ENCODE measurements at regions not wholly inside any gene's neighbourhood (a gene's known extent, or its start where the extent isn't known, plus 50 kb on each side); places are given as distances from the start of the nearest gene placed in this dataset.
"Not testable (repeated sequence)": the region's sequence is repeated elsewhere in the genome, so short reads cannot be mapped to it uniquely, and the experiment has no call there.

DNA sequence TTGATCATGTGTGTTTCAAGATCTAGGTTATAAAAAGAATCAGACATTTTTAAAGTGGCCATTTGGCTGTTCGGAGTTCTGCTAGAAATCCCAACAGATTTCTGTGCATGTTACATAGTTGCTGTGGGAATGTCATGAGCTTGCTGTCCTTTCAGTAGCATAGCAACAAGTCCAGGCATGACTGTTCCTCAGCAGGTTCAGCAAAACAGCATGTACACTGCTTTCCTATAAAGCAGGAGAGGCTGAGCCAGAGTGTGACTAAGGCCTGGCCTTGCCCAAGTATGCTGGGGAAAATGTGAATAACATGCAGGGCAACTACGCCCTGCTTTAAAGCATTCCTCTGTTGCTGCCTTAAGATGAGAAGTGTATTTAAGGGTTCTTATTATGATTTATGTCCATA lies 217.1 kb upstream of the SMIM31 start:
- DNase-seq: no peak

GRCh38 chr4:164538097-164538496 lies 215.8 kb upstream of the SMIM31 start:
- DNase-seq: no peak

GRCh38 chr4:164540987-164541386 lies 212.9 kb upstream of the SMIM31 start:
- DNase-seq: no peak

- no peak for DNase-seq
Observed at GRCh38 chr4:164542431-164542830, 211.5 kb upstream of the SMIM31 start.

- no peak for DNase-seq
Observed at GRCh38 chr4:164550989-164551712, 202.8 kb upstream of the SMIM31 start.

- no peak for DNase-seq
Observed at GRCh38 chr4:164551713-164552040, 202.3 kb upstream of the SMIM31 start.

GRCh38 chr4:164571593-164572390 lies 182.1 kb upstream of the SMIM31 start:
- no peak for DNase-seq

GRCh38 chr4:164572877-164573279 lies 181.1 kb upstream of the SMIM31 start:
- DNase-seq: no peak

- no peak for DNase-seq
Observed at GRCh38 chr4:164575861-164576260, 178.1 kb upstream of the SMIM31 start.

DNA sequence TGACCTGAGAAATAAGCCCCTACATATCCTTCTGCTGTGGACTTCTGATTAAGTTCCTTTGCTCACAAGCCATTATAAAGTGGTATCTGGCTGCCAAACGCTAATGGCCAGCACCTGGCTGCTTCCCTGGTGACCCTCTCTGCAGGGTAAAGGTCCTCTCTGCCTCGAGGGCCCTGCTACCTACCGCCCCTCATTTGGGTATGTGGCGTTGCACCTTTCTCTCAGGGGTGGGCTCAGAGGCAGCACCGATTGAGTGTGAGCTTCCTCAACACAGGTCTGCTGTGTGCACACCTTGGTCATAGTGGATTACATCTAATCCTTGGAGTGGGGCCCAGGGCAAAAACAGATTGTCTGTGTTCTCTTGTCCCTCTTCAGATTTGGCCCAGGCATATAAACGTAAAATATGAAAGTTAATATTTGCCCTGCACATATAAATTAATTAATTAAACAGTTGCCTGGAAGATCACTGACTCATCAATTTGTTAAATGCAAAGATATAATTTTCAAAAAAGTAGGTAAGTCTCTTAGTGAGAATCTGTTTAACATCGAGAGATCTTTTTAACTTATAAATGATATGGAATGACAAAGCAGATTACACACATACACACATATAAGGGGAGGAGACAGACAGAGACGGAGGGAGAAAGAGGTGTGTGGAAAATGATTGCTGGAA lies 174.5 kb upstream of the SMIM31 start:
- DNase-seq: no peak

DNA sequence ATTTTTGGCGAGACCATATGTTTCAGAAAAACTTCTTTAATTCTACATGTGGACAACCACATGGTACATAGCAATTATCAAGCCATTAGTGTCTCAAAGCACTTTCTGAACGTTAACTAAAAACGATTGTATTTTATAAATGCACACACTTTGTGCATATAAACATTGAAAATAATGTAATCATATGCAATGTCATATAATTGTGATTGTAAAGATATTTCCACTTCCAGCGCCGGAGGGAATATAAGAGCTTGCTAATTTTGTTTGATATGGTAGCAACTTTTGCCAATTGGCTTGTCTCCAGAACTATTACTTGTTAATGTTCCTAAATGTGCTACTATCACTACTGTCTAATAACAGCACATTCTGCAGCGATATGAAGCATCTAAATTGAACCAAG lies 162.3 kb upstream of the SMIM31 start:
- DNase-seq: no peak

- DNase-seq: no peak
Observed at GRCh38 chr4:164595751-164596150, 158.2 kb upstream of the SMIM31 start.

GRCh38 chr4:164596318-164596878 lies 157.5 kb upstream of the SMIM31 start:
- DNase-seq: no peak

GRCh38 chr4:164596927-164597326 lies 157.0 kb upstream of the SMIM31 start:
- no peak for DNase-seq

DNA sequence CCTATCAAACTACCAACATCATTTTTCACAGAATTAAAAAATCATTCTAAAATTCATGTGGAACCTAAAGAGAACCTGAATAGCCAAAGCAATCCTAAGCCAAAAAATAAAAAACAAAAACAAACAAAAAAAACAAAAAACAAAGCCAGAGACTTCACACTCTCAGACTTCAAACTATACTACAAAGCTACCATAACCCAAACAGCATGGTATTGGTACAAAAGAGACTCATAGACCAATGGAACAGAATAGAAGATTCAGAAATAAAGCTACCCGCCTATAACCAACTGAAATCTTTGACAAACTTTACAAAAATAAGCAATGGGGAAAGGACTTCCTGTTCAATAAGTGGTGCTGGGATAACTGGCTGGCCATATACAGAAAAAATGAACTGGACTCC lies 152.3 kb upstream of the SMIM31 start:
- DNase-seq: no peak

- not testable (repeated sequence) for DNase-seq
Observed at GRCh38 chr4:164605791-164606190, 148.1 kb upstream of the SMIM31 start.

GRCh38 chr4:164606478-164606877 lies 147.5 kb upstream of the SMIM31 start:
- no peak for DNase-seq

- DNase-seq: no peak
Observed at GRCh38 chr4:164613256-164613655, 140.7 kb upstream of the SMIM31 start.

DNA sequence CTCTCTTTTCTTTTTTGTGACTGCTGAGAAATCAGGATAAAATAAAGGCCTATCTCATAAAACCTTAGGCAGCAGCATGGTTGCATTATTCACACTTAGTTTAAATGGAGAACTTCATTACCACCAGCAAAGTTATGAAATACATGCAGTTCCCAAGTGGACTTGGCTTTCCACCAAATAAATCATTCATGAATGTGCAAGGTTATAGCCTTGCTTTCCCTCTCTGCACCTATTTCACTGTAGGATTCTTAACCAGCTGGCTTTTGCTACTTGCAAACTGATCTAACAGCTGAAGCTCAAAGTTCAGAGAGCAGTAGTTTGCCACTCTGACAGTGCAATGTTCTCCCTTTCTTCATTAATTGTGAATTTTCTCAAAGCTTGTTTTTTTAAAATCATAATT lies 140.1 kb upstream of the SMIM31 start:
- no peak for DNase-seq

DNA sequence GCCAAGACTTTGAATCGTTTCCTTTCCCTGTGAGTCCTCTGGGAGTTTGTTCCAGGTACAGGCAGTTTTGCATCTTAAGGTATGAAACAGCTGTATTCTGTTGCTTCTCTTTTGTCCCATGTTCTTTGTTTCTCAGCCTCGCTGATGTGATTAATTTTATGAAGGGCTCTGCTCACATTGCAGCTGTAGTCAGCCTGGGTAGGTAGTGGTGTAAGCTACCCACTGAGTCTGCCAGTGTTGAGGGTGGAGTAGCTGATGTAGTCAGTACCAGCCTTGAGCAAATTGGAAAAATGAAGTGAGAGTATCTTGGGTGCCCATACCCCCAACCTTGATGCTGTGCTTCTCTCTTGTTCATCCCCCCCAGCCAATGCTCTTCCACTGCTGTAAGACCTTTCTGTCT lies 139.6 kb upstream of the SMIM31 start:
- no peak for DNase-seq

DNA sequence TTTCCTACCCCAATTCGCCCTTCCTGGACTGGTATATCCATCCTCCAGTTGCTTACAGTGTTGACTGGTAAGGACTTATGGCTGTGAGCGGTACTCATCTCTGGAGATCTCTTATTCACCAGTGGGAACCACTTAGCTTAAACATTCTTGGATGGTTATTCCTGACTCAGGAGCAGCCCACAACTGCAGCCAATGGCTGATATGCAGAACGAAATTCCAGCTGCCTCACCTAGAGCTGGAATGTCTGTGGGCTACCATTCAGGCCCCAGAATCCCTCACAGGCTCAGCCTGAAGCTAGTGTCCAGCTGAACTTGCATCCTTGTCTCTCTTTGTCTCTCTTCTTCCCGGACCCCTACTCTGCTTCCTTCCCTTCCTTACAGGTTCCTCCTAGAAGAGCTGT lies 138.9 kb upstream of the SMIM31 start:
- no peak for DNase-seq

GRCh38 chr4:164615964-164616363 lies 138.0 kb upstream of the SMIM31 start:
- no peak for DNase-seq

DNA sequence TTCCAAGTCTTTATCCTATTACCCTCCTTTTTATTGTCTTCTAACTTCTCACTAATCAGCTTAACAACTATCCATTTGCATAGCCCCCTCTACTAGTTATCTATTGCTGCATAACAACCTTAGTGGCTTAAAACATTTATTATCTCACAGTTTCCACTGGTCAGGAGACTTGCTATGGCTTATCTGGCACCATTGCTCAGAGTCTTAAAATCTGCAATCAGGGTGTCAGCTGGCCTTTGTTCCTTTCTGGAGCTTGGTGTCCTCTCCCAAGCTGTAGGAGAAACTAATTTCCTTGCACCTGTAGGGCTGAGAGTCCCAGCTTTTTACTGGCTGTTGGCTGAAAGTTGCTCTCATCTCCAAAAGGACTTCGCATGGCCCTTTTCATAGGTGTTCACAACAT lies 137.0 kb upstream of the SMIM31 start:
- no peak for DNase-seq

DNA sequence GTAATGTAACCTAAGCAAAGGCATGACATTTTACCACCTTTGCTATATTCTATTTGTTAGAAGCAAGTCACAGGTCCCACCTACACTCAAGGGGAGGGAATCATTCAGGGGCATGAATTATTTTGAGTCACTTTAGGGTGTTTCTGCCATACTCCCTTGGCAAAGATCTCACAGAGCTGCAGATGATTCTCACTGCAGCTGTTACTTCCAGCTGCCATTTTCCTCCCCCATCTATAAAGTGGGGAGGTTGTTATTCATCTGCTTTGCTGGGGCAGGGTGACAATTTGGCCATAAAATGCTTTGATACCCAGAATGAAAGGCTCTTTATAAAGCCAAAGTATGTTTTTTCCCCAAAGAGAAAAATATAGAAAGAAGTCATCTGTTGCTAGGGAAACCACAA lies 136.5 kb upstream of the SMIM31 start:
- DNase-seq: no peak
